ENCODE measurements at regions not wholly inside any gene's neighbourhood (a gene's known extent, or its start where the extent isn't known, plus 50 kb on each side); places are given as distances from the start of the nearest gene placed in this dataset.

GRCh38 chr1:194256010-194256409 lies 1069.6 kb upstream of the B3GALT2 start:
- TF ChIP-seq CTCF (IDR thresholded peaks at IDR 0.05; ENCODE audit: insufficient read depth, low read length) (no peak), GABPA (IDR thresholded peaks at IDR 0.05; ENCODE audit: low read depth) (no peak), SPI1 (IDR thresholded peaks at IDR 0.05; ENCODE audit: borderline replicate concordance, low read depth) (no peak)

GRCh38 chr1:194252199-194252598 lies 1065.8 kb upstream of the B3GALT2 start:
- Histone ChIP-seq H3K27me3 (ENCODE audit: insufficient read depth, poor library complexity, severe bottlenecking) (no peaks in the 10 kb centered on the region), H3K4me3 (replicated peaks; ENCODE audit: insufficient read depth, low read length) (no peak overlapping the region), H3K27ac (replicated peaks) (no peak overlapping the region)
- TF ChIP-seq SPI1 (IDR thresholded peaks at IDR 0.05; ENCODE audit: borderline replicate concordance, low read depth): no peak
- no peak for TF ChIP-seq GABPA (IDR thresholded peaks at IDR 0.05; ENCODE audit: low read depth)
- TF ChIP-seq POLR2AphosphoS5 (IDR thresholded peaks at IDR 0.05; ENCODE audit: low read depth): no peak
- TF ChIP-seq REST (IDR thresholded peaks at IDR 0.05; ENCODE audit: insufficient replicate concordance, low read depth): no peak
- TF ChIP-seq CTCF (IDR thresholded peaks at IDR 0.05; ENCODE audit: insufficient read depth, low read length): no peak
- DNase-seq (ENCODE audit: low read depth in 1 of 2, low spot score in 1 of 2): no peak

More at GRCh38 chr1:194256010-194256409, 1069.6 kb upstream of the B3GALT2 start:
- H3K4me3 ChIP-seq (replicated peaks; ENCODE audit: insufficient read depth, low read length): no peak overlapping the region
- H3K27me3 ChIP-seq (ENCODE audit: insufficient read depth, poor library complexity, severe bottlenecking): no peaks in the 10 kb centered on the region
- DNase-seq (ENCODE audit: low read depth in 1 of 2, low spot score in 1 of 2): no peak
- H3K27ac ChIP-seq (replicated peaks): no peak overlapping the region

GRCh38 chr1:194241215-194241614 lies 1054.8 kb upstream of the B3GALT2 start:
- Histone ChIP-seq H3K27ac (replicated peaks) (no peak overlapping the region), H3K27me3 (ENCODE audit: insufficient read depth, poor library complexity, severe bottlenecking) (no peaks in the 10 kb centered on the region), H3K4me3 (replicated peaks; ENCODE audit: insufficient read depth, low read length) (no peak overlapping the region)
- DNase-seq (ENCODE audit: low read depth in 1 of 2, low spot score in 1 of 2): no peak
- TF ChIP-seq REST (IDR thresholded peaks at IDR 0.05; ENCODE audit: insufficient replicate concordance, low read depth) (no peak), GABPA (IDR thresholded peaks at IDR 0.05; ENCODE audit: low read depth) (no peak), SPI1 (IDR thresholded peaks at IDR 0.05; ENCODE audit: borderline replicate concordance, low read depth) (no peak), CTCF (IDR thresholded peaks at IDR 0.05; ENCODE audit: insufficient read depth, low read length) (no peak), POLR2AphosphoS5 (IDR thresholded peaks at IDR 0.05; ENCODE audit: low read depth) (no peak)

- Histone ChIP-seq H3K27me3 (ENCODE audit: insufficient read depth, poor library complexity, severe bottlenecking) (no peaks in the 10 kb centered on the region), H3K27ac (replicated peaks) (no peak overlapping the region), H3K4me3 (replicated peaks; ENCODE audit: insufficient read depth, low read length) (no peak overlapping the region)
- no peak for DNase-seq (ENCODE audit: low read depth in 1 of 2, low spot score in 1 of 2)
- TF ChIP-seq POLR2AphosphoS5 (IDR thresholded peaks at IDR 0.05; ENCODE audit: low read depth) (no peak), CTCF (IDR thresholded peaks at IDR 0.05; ENCODE audit: insufficient read depth, low read length) (no peak), SPI1 (IDR thresholded peaks at IDR 0.05; ENCODE audit: borderline replicate concordance, low read depth) (no peak), REST (IDR thresholded peaks at IDR 0.05; ENCODE audit: insufficient replicate concordance, low read depth) (no peak), GABPA (IDR thresholded peaks at IDR 0.05; ENCODE audit: low read depth) (no peak)
Measured at GRCh38 chr1:194233069-194233468, 1046.7 kb upstream of the B3GALT2 start.

Data from HL-60 (cell line).